DND-41 (cell line): ENCODE measurements at regions not wholly inside any gene's neighbourhood (a gene's known extent, or its start where the extent isn't known, plus 50 kb on each side); places are given as distances from the start of the nearest gene placed in this dataset.

Source experiments
- ATAC-seq: fragments of 200-7000 bp; cut with Tn5 transposase; 3 replicates; pipeline ENCODE4 v1.9.1; 2021; ENCODE audit warnings: low read depth; ENCODE audit not compliant: insufficient read depth
- DNase-seq: peaks from one replicate; pipeline ENCODE4 v3.0.0-alpha.2; 2020
- H2AFZ ChIP-seq: 2 replicates; pipeline ENCODE4 v1.6.0; 2012; ENCODE audit warnings: low read depth, low read length
- H3K27ac ChIP-seq: 2 replicates; pipeline ENCODE4 v1.5.1; 2012; ENCODE audit warnings: low read length, inconsistent platforms
- H3K27me3 ChIP-seq: fragments of 200-600 bp; sonication (generic); 2 replicates; pipeline ENCODE4 v1.6.0; 2012; ENCODE audit warnings: low read length, mild to moderate bottlenecking, inconsistent platforms; ENCODE audit not compliant: insufficient read depth, poor library complexity
- H3K36me3 ChIP-seq: 2 replicates; pipeline ENCODE4 v1.5.1; 2012; ENCODE audit warnings: low read length, inconsistent platforms; ENCODE audit not compliant: insufficient read depth
- H3K4me1 ChIP-seq: 2 replicates; pipeline ENCODE4 v1.5.1; 2012; ENCODE audit warnings: mild to moderate bottlenecking, low read length; ENCODE audit not compliant: insufficient read depth
- H3K4me2 ChIP-seq: 2 replicates; pipeline ENCODE4 v1.6.0; 2012; ENCODE audit warnings: mild to moderate bottlenecking, moderate library complexity, low read length, inconsistent platforms; ENCODE audit not compliant: insufficient read depth
- H3K4me3 ChIP-seq, 2 experiments: fragments of 200-600 bp in 1 of 2; shearing (Covaris generic) in 1 of 2; 2 replicates each; pipeline ENCODE4 v1.5.1; 2012 to 2016; ENCODE audit warnings: inconsistent platforms in 2 of 2, low read length in 2 of 2, mild to moderate bottlenecking in 2 of 2, low read depth in 1 of 2, moderate library complexity in 1 of 2
- H3K79me2 ChIP-seq: 2 replicates; pipeline ENCODE4 v1.6.0; 2012; ENCODE audit warnings: low read length, inconsistent platforms; ENCODE audit not compliant: insufficient read depth
- H3K9ac ChIP-seq: 2 replicates; pipeline ENCODE4 v1.6.0; 2012; ENCODE audit warnings: low read depth, mild to moderate bottlenecking, inconsistent platforms, low read length, moderate library complexity
- H3K9me3 ChIP-seq: 2 replicates; pipeline ENCODE4 v1.5.1; 2012; ENCODE audit warnings: low read length, moderate library complexity, mild to moderate bottlenecking, inconsistent platforms; ENCODE audit not compliant: insufficient read depth, severe bottlenecking
- H4K20me1 ChIP-seq: 2 replicates; pipeline ENCODE4 v1.6.0; 2012; ENCODE audit warnings: low read length; ENCODE audit not compliant: insufficient read depth
- EZH2 ChIP-seq: IDR thresholded peaks from 3 replicates; pipeline ENCODE4 v1.6.1; 2012; ENCODE audit warnings: borderline replicate concordance, low read depth, mild to moderate bottlenecking, moderate library complexity, low read length, inconsistent platforms; ENCODE audit not compliant: severe bottlenecking
- TF ChIP-seq, protein P1 (sequence below): IDR thresholded peaks from 2 replicates; pipeline ENCODE4 v1.5.1; 2012; ENCODE audit warnings: borderline replicate concordance, low read length, moderate library complexity, mild to moderate bottlenecking; ENCODE audit not compliant: poor library complexity, severe bottlenecking; ENCODE audit errors: extremely low read depth

GRCh38 chr6:111967131-111967530, 86.8 kb upstream of the CCN6 start:
- H3K27ac ChIP-seq = no peak overlapping the region
- no peak overlapping the region for H2AFZ ChIP-seq
- no peak for DNase-seq
- H3K9ac ChIP-seq = no peak overlapping the region
- H3K4me1 ChIP-seq = no peaks in the 10 kb centered on the region
- ATAC-seq = no peak
- no peaks in the 10 kb centered on the region for H4K20me1 ChIP-seq
- H3K36me3 ChIP-seq = no peaks in the 10 kb centered on the region
- TF ChIP-seq, protein P1, sequence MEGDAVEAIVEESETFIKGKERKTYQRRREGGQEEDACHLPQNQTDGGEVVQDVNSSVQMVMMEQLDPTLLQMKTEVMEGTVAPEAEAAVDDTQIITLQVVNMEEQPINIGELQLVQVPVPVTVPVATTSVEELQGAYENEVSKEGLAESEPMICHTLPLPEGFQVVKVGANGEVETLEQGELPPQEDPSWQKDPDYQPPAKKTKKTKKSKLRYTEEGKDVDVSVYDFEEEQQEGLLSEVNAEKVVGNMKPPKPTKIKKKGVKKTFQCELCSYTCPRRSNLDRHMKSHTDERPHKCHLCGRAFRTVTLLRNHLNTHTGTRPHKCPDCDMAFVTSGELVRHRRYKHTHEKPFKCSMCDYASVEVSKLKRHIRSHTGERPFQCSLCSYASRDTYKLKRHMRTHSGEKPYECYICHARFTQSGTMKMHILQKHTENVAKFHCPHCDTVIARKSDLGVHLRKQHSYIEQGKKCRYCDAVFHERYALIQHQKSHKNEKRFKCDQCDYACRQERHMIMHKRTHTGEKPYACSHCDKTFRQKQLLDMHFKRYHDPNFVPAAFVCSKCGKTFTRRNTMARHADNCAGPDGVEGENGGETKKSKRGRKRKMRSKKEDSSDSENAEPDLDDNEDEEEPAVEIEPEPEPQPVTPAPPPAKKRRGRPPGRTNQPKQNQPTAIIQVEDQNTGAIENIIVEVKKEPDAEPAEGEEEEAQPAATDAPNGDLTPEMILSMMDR = no peak
- no peak for TF ChIP-seq EZH2
- no peaks in the 10 kb centered on the region for H3K9me3 ChIP-seq
- H3K27me3 ChIP-seq = no peaks in the 10 kb centered on the region
- H3K4me2 ChIP-seq = no peak overlapping the region
- H3K4me3 ChIP-seq = no peak overlapping the region
- H3K79me2 ChIP-seq = no peaks in the 10 kb centered on the region

DNA sequence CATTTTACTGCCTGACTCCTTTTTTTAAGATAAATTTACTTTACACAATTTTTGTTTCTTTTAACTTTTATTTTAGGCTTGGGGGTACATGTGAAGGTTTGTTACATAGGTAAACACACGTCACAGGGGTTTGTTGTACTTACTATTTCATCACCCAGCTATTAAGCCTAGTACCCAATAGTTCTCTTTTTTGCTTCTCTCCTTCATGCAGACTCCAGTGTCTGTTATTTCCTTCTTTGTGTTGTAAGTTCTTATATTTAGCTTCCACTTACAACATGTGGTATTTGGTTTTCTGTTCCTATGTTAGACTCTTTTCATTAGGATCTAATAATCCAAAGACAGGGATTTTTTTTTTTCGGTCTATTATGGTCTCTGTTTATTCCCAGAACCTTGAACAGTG, 83.5 kb upstream of the CCN6 start:
- H4K20me1 ChIP-seq = no peaks in the 10 kb centered on the region
- no peaks in the 10 kb centered on the region for H3K79me2 ChIP-seq
- no peaks in the 10 kb centered on the region for H3K36me3 ChIP-seq
- H3K4me1 ChIP-seq = no peaks in the 10 kb centered on the region
- no peak for TF ChIP-seq EZH2
- TF ChIP-seq, protein P1 = no peak
- ATAC-seq (no peak), DNase-seq (no peak)
- H2AFZ ChIP-seq = no peak overlapping the region
- no peaks in the 10 kb centered on the region for H3K9me3 ChIP-seq
- H3K4me3 ChIP-seq = no peak overlapping the region
- H3K27me3 ChIP-seq = no peaks in the 10 kb centered on the region
- H3K4me2 ChIP-seq = no peak overlapping the region
- H3K9ac ChIP-seq = no peak overlapping the region
- no peak overlapping the region for H3K27ac ChIP-seq

DNA sequence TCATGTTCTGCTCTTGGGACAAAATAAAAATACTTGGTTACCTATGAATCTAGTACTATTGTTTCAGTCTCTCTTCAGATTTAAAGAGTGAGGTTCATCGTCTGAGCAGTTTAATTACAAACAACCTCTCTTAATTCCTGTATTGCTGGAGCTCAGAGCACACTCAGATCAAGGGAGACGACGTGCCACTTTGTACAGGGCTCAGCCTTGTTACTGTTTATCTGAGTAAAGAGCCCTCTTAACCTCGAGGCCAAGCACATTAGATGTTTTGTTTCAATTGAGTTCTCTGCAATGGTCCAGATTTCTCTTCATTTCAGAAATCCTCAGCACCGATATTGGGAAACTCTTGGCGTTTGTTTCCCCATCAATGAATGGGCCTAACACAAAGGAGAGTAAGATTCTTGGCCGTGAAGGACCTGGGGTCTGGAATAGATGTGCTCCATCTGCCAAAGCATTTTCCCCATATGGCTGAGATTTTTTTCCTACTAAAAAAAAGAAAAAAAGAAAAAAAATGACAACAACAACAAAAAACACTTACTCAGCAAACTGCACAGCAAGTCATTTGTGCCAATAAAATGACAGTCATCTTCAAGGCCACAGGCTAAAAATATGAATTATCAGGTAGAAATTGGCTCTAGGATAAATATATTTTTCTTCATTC, 82.6 kb upstream of the CCN6 start:
- DNase-seq = no peak
- Histone ChIP-seq H3K36me3 (no peaks in the 10 kb centered on the region), H3K27ac (no peak overlapping the region), H3K79me2 (no peaks in the 10 kb centered on the region), H3K9ac (no peak overlapping the region), H3K4me1 (no peaks in the 10 kb centered on the region), H3K4me3 (no peak overlapping the region), H3K9me3 (no peaks in the 10 kb centered on the region), H3K4me2 (no peak overlapping the region), H4K20me1 (no peaks in the 10 kb centered on the region), H3K27me3 (no peaks in the 10 kb centered on the region), H2AFZ (no peak overlapping the region)
- ATAC-seq = no peak
- TF ChIP-seq, protein P1 = no peak
- no peak for TF ChIP-seq EZH2
